ENCODE measurements at regions not wholly inside any gene's neighbourhood (a gene's known extent, or its start where the extent isn't known, plus 50 kb on each side); places are given as distances from the start of the nearest gene placed in this dataset.

DNA sequence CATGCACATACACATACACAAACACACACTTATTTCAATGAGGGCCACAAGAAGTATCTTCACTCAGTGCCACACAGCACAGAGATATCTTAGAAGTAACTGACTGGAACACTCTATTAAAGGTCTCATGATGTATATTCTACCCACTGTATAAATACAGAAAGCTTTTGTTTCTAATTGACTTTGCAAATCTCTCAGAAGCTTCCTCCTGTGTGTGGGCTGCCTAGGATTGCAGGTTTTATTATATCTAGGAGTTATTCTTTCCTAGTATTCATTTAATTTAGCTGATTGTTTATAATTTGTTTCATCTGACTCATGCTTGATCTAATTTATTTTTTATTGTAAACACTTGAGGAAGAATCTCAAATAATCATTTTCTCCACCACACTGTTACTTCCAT lies 262.4 kb upstream of the ACTBL2 start:
- no peak for DNase-seq (ENCODE audit: low spot score)
- H3K4me1 ChIP-seq (ENCODE audit: control insufficient read depth in 4 of 4, insufficient read depth in 4 of 4, low read length in 3 of 4) = no peaks in the 10 kb centered on the region
- H3K9ac ChIP-seq (ENCODE audit: low read depth in 1 of 2, low read length in 2 of 2) = no peak overlapping the region
- no peaks in the 10 kb centered on the region for H3K9me3 ChIP-seq (ENCODE audit: control insufficient read depth in 4 of 4, low read length in 3 of 4)
- H3K36me3 ChIP-seq (ENCODE audit: control insufficient read depth in 4 of 4, insufficient read depth in 3 of 4, low read depth in 1 of 4, low read length in 3 of 4) = no peaks in the 10 kb centered on the region
- TF ChIP-seq YY1 (IDR thresholded peaks at IDR 0.05) (no peak), NR2F2 (IDR thresholded peaks at IDR 0.05) (no peak), RXRA (IDR thresholded peaks at IDR 0.05) (no peak), EGR1 (IDR thresholded peaks at IDR 0.05; ENCODE audit: low read depth in 2 of 2) (no peak), FOXA1 (IDR thresholded peaks at IDR 0.05) (no peak), ATF3 (IDR thresholded peaks at IDR 0.05) (no peak), FOXA2 (IDR thresholded peaks at IDR 0.05) (no peak), TAF1 (conservative IDR thresholded peaks at IDR 0.05) (no peak), GABPA (IDR thresholded peaks at IDR 0.05 in 1 of 2, conservative IDR thresholded peaks at IDR 0.05 in 1 of 2) (no peak), JUND (IDR thresholded peaks at IDR 0.05) (no peak), HNF4A (conservative IDR thresholded peaks at IDR 0.05) (no peak), SP1 (IDR thresholded peaks at IDR 0.05) (no peak), RAD21 (IDR thresholded peaks at IDR 0.05) (no peak), REST (IDR thresholded peaks at IDR 0.05) (no peak), MAX (IDR thresholded peaks at IDR 0.05) (no peak), HNF4G (IDR thresholded peaks at IDR 0.05) (no peak)
- TF ChIP-seq, protein P1, sequence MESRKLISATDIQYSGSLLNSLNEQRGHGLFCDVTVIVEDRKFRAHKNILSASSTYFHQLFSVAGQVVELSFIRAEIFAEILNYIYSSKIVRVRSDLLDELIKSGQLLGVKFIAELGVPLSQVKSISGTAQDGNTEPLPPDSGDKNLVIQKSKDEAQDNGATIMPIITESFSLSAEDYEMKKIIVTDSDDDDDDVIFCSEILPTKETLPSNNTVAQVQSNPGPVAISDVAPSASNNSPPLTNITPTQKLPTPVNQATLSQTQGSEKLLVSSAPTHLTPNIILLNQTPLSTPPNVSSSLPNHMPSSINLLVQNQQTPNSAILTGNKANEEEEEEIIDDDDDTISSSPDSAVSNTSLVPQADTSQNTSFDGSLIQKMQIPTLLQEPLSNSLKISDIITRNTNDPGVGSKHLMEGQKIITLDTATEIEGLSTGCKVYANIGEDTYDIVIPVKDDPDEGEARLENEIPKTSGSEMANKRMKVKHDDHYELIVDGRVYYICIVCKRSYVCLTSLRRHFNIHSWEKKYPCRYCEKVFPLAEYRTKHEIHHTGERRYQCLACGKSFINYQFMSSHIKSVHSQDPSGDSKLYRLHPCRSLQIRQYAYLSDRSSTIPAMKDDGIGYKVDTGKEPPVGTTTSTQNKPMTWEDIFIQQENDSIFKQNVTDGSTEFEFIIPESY (IDR thresholded peaks at IDR 0.05) = no peak
- TF ChIP-seq, protein P2, sequence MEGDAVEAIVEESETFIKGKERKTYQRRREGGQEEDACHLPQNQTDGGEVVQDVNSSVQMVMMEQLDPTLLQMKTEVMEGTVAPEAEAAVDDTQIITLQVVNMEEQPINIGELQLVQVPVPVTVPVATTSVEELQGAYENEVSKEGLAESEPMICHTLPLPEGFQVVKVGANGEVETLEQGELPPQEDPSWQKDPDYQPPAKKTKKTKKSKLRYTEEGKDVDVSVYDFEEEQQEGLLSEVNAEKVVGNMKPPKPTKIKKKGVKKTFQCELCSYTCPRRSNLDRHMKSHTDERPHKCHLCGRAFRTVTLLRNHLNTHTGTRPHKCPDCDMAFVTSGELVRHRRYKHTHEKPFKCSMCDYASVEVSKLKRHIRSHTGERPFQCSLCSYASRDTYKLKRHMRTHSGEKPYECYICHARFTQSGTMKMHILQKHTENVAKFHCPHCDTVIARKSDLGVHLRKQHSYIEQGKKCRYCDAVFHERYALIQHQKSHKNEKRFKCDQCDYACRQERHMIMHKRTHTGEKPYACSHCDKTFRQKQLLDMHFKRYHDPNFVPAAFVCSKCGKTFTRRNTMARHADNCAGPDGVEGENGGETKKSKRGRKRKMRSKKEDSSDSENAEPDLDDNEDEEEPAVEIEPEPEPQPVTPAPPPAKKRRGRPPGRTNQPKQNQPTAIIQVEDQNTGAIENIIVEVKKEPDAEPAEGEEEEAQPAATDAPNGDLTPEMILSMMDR (IDR thresholded peaks at IDR 0.05; ENCODE audit: low read depth, low read length, missing input control) = no peak
- no peaks in the 10 kb centered on the region for H3K27me3 ChIP-seq (ENCODE audit: control insufficient read depth in 4 of 4, insufficient read depth in 4 of 4, low read length in 3 of 4)
- H3K4me3 ChIP-seq (ENCODE audit: low read depth in 1 of 3, low read length in 3 of 3) = no peak overlapping the region
- no peak overlapping the region for H3K27ac ChIP-seq (ENCODE audit: low read depth in 1 of 2, low read length in 2 of 2)

- no peak for DNase-seq (ENCODE audit: low spot score)
- no peak overlapping the region for H3K27ac ChIP-seq (ENCODE audit: low read depth in 1 of 2, low read length in 2 of 2)
- no peaks in the 10 kb centered on the region for H3K9me3 ChIP-seq (ENCODE audit: control insufficient read depth in 4 of 4, low read length in 3 of 4)
- no peak overlapping the region for H3K9ac ChIP-seq (ENCODE audit: low read depth in 1 of 2, low read length in 2 of 2)
- no peaks in the 10 kb centered on the region for H3K36me3 ChIP-seq (ENCODE audit: control insufficient read depth in 4 of 4, insufficient read depth in 3 of 4, low read depth in 1 of 4, low read length in 3 of 4)
- peaks cover 0 to 2% (median 0%) of the 10 kb centered on the region in 4 donors for H3K4me1 ChIP-seq (ENCODE audit: control insufficient read depth in 4 of 4, insufficient read depth in 4 of 4, low read length in 3 of 4)
- H3K27me3 ChIP-seq (ENCODE audit: control insufficient read depth in 4 of 4, insufficient read depth in 4 of 4, low read length in 3 of 4) = no peaks in the 10 kb centered on the region
- no peak overlapping the region for H3K4me3 ChIP-seq (ENCODE audit: low read depth in 1 of 3, low read length in 3 of 3)
- TF ChIP-seq FOXA1 (IDR thresholded peaks at IDR 0.05) (no peak), HNF4A (conservative IDR thresholded peaks at IDR 0.05) (no peak), TAF1 (conservative IDR thresholded peaks at IDR 0.05) (no peak), NR2F2 (IDR thresholded peaks at IDR 0.05) (no peak), YY1 (IDR thresholded peaks at IDR 0.05) (no peak), JUND (IDR thresholded peaks at IDR 0.05) (no peak), MAX (IDR thresholded peaks at IDR 0.05) (no peak), GABPA (IDR thresholded peaks at IDR 0.05 in 1 of 2, conservative IDR thresholded peaks at IDR 0.05 in 1 of 2) (no peak), ATF3 (IDR thresholded peaks at IDR 0.05) (no peak), FOXA2 (IDR thresholded peaks at IDR 0.05) (no peak), SP1 (IDR thresholded peaks at IDR 0.05) (no peak), RXRA (IDR thresholded peaks at IDR 0.05) (no peak)
- TF ChIP-seq, protein P1 (IDR thresholded peaks at IDR 0.05) = no peak
Measured at GRCh38 chr5:57741336-57741735, 258.7 kb upstream of the ACTBL2 start.

All from liver (tissue), 7 donors.